Upper lobe of left lung (tissue), 6 donors: ENCODE measurements at regions not wholly inside any gene's neighbourhood (a gene's known extent, or its start where the extent isn't known, plus 50 kb on each side); places are given as distances from the start of the nearest gene placed in this dataset.

Experiments
- ATAC-seq, 2 donors: fragments of 200-7000 bp; cut with Tn5 transposase; one replicate each; pipeline ENCODE4 v1.9.1; 2022; ENCODE audit warnings: mild to moderate bottlenecking in 2 of 2, moderate library complexity in 2 of 2; ENCODE audit not compliant: low FRiP score in 2 of 2
- DNase-seq, 2 donors: peaks; one replicate each; pipeline ENCODE4 v3.0.0-alpha.2; 2019 to 2020
- H3K27ac ChIP-seq, 4 donors: fragments of 200-600 bp; sonication (generic); one replicate each; pipeline ENCODE4 v1.5.1; 2016 to 2019
- H3K27me3 ChIP-seq, 4 donors: fragments of 200-600 bp; sonication (generic); one replicate each; pipeline ENCODE4 v1.5.1; 2017 to 2019
- H3K36me3 ChIP-seq, 4 donors: fragments of 200-600 bp; sonication (generic); one replicate each; pipeline ENCODE4 v1.5.1; 2016 to 2019
- H3K4me1 ChIP-seq, 4 donors: fragments of 200-600 bp; sonication (generic); one replicate each; pipeline ENCODE4 v1.5.1; 2018 to 2019
- H3K4me3 ChIP-seq, 4 donors: fragments of 200-600 bp; sonication (generic); one replicate each; pipeline ENCODE4 v1.5.1; 2017 to 2019; ENCODE audit warnings: mild to moderate bottlenecking in 2 of 4, moderate library complexity in 1 of 4
- H3K9me3 ChIP-seq, 4 donors: fragments of 200-600 bp; sonication (generic); one replicate each; pipeline ENCODE4 v1.5.1; 2018 to 2019
- EP300 ChIP-seq, 4 donors: sonication (generic); formaldehyde crosslinking; IDR thresholded peaks; one replicate each; pipeline ENCODE4 v1.5.1; 2017; ENCODE audit warnings: antibody characterized with exemption in 4 of 4, control low read depth in 2 of 4
- POLR2A ChIP-seq, 4 donors: fragments of 450-650 bp; IDR thresholded peaks; one replicate each; pipeline ENCODE4 v1.5.1; 2016 to 2017; ENCODE audit warnings: antibody characterized with exemption in 4 of 4, mild to moderate bottlenecking in 2 of 4
- POLR2AphosphoS5 ChIP-seq, 2 donors: sonication (generic); formaldehyde crosslinking; IDR thresholded peaks; one replicate each; pipeline ENCODE4 v1.5.1; 2017; ENCODE audit warnings: antibody characterized with exemption in 2 of 2
- WGBS, 2 donors: methylation state at CpG; one replicate each; pipeline ENCODE4 v1.1.5; 2017 to 2018; 5-methylcytosine and 5-hydroxymethylcytosine counted together
- TF ChIP-seq, protein P1 (sequence below), 6 experiments: fragments of 450-650 bp in 4 of 6; fragments of 200-600 bp in 2 of 6; sonication (generic) in 2 of 6; IDR thresholded peaks; one replicate each; pipeline ENCODE4 v1.5.1; 2016 to 2019; ENCODE audit warnings: antibody characterized with exemption in 6 of 6
- donor health status: DM: no; HTN: no; CAD: no; lungs with moderate emphysema.
- donor health status: DM: no; HTN: yes; CAD: no; lungs with severe emphysema.

DNA sequence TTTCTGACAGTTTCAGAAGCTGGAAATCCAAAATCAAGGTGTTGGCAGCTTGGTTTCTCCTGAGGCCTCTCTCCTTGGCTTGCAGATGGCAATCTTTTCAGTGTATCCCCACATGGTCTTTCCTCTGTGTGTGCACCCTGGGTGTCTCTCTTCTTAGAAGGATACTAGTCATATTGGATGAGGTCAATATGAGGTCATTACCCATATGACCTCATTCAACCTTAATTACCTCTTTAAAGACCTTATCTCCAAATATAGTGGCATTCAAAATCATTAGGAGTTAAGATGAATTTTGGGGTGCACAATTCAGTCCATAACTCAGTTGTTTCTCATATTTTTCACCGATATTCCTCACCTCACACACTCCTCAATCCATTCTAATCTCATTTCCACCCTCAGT, 92.4 kb upstream of the TGM3 start:
- Histone ChIP-seq H3K36me3 (no peaks in the 10 kb centered on the region), H3K27ac (no peak overlapping the region), H3K27me3 (peaks cover 0 to 9% (median 3%) of the 10 kb centered on the region in 4 donors), H3K9me3 (no peaks in the 10 kb centered on the region), H3K4me3 (no peak overlapping the region), H3K4me1 (peaks cover 11 to 16% (median 12%) of the 10 kb centered on the region in 4 donors)
- ATAC-seq (no peak), DNase-seq (no peak)
- no peak for TF ChIP-seq POLR2AphosphoS5 (IDR thresholded peaks at IDR 0.05)
- TF ChIP-seq POLR2A (IDR thresholded peaks at IDR 0.05): no peak
- TF ChIP-seq EP300 (IDR thresholded peaks at IDR 0.05): no peak
- TF ChIP-seq, protein P1, sequence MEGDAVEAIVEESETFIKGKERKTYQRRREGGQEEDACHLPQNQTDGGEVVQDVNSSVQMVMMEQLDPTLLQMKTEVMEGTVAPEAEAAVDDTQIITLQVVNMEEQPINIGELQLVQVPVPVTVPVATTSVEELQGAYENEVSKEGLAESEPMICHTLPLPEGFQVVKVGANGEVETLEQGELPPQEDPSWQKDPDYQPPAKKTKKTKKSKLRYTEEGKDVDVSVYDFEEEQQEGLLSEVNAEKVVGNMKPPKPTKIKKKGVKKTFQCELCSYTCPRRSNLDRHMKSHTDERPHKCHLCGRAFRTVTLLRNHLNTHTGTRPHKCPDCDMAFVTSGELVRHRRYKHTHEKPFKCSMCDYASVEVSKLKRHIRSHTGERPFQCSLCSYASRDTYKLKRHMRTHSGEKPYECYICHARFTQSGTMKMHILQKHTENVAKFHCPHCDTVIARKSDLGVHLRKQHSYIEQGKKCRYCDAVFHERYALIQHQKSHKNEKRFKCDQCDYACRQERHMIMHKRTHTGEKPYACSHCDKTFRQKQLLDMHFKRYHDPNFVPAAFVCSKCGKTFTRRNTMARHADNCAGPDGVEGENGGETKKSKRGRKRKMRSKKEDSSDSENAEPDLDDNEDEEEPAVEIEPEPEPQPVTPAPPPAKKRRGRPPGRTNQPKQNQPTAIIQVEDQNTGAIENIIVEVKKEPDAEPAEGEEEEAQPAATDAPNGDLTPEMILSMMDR (IDR thresholded peaks at IDR 0.05): no peak
- 93 to 100% methylated on average over 1 of the region's 1 CpG for WGBS, 2 donors

DNA sequence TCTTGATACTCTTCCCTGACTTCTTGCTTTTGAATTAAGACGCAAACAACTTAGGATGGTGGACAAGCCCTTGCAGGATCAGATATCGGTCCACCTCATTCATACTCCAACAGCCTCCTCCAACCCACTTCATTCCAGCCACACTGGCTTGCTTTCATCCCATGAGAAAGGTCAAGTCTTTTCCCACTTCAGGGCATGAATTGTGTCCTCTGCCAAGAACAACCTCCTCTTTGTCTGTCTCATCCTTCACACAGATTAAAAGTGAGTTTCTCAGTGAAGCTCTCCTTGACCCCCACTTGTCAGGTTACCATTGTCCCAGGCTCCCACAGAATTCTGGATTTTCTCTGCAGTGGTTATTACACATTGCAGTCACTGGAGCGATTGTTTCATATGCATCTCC, 91.8 kb upstream of the TGM3 start:
- no peak for ATAC-seq
- H3K27me3 ChIP-seq: peaks cover 0 to 9% (median 3%) of the 10 kb centered on the region in 4 donors
- peaks cover 11 to 16% (median 12%) of the 10 kb centered on the region in 4 donors for H3K4me1 ChIP-seq
- TF ChIP-seq POLR2A (IDR thresholded peaks at IDR 0.05): no peak
- no peak for TF ChIP-seq POLR2AphosphoS5 (IDR thresholded peaks at IDR 0.05)
- TF ChIP-seq, protein P1 (IDR thresholded peaks at IDR 0.05): no peak
- TF ChIP-seq EP300 (IDR thresholded peaks at IDR 0.05): no peak
- 81 to 84% methylated on average over 3 of the region's 3 CpGs for WGBS, 2 donors
- no peak overlapping the region for H3K4me3 ChIP-seq
- DNase-seq: no peak
- H3K27ac ChIP-seq: no peak overlapping the region
- no peaks in the 10 kb centered on the region for H3K36me3 ChIP-seq
- no peaks in the 10 kb centered on the region for H3K9me3 ChIP-seq

DNA sequence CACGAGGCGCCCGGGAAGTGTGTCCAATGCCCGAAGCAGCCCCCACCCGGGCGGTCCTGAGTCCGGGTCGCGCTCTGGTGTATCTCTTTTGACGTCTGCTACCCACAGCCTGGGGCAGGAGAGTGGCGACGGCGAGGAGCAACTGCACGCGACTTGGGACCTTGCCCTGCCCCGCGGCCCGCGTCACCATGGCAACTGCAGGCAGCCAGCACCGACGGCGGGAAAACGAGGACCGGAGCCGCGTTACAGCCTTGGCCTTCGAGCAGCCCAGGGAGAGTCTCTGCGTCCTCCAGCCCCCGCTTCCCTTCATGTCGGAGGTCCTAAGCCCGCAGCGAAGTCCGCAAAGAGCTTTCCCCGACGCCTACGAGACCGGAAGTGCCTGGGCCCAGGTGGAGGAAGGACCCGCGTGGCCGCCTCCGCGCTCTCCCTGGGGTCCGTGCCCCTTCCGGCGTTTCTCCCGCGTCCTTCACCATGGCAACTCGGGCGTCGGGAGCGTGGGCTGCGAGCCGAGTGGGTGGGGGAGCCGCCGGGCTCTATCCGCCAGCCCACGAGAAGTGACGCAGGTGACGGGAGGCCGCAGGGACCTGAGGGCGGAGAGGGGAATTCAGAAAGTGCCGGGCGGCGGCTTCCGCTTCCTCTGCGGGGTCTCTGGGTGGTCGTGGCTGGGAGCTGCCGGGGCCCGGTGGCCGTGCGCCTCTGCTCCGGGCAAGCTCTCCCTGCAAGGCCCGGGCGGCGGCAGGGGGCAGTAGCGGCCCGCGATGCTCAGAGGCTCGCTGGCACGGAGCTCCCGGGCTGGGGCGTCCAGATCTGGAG, 88.6 kb upstream of the TGM3 start:
- no peaks in the 10 kb centered on the region for H3K36me3 ChIP-seq
- H3K27ac ChIP-seq: no peak overlapping the region
- ATAC-seq (peak; percentile 79 to 92), DNase-seq (peak; percentile 85 to 96)
- peak overlapping the region; percentile 39 to 56 (median 48) for H3K4me3 ChIP-seq
- H3K9me3 ChIP-seq: no peaks in the 10 kb centered on the region
- peaks cover 11 to 16% (median 12%) of the 10 kb centered on the region in 4 donors for H3K4me1 ChIP-seq
- 3 to 22% methylated on average over 4 to 75 of the region's 82 CpGs for WGBS, 2 donors
- TF ChIP-seq EP300 (IDR thresholded peaks at IDR 0.05) (no peak), POLR2A (IDR thresholded peaks at IDR 0.05) (no peak), POLR2AphosphoS5 (IDR thresholded peaks at IDR 0.05) (no peak)
- TF ChIP-seq, protein P1 (IDR thresholded peaks at IDR 0.05): peak; percentile 44 to 90 (median 84)
- H3K27me3 ChIP-seq: peaks cover 0 to 9% (median 3%) of the 10 kb centered on the region in 4 donors

DNA sequence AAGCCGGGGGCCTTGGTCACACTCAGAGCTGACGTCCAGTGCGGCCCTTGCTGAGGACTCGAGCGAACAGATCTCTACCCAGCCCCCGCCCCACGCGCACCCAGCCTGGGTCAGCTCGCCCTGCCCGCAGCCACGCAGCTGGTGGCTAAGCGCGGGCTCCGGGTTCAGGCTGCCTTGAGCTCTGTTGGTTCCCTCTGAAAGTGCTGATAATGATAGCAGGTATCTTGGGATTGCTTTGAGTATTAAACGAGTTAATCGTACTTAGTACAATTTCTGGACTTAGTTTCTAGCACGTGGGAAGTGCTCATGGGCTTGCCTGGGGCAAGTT, 88.1 kb upstream of the TGM3 start:
- TF ChIP-seq, protein P1 (IDR thresholded peaks at IDR 0.05): no peak
- TF ChIP-seq POLR2AphosphoS5 (IDR thresholded peaks at IDR 0.05) (no peak), EP300 (IDR thresholded peaks at IDR 0.05) (no peak), POLR2A (IDR thresholded peaks at IDR 0.05) (no peak)
- Histone ChIP-seq H3K36me3 (no peaks in the 10 kb centered on the region), H3K27me3 (peaks cover 0 to 9% (median 3%) of the 10 kb centered on the region in 4 donors), H3K4me3 (peak overlapping the region; percentile 39 to 56 (median 48)), H3K27ac (no peak overlapping the region), H3K9me3 (no peaks in the 10 kb centered on the region), H3K4me1 (peaks cover 11 to 16% (median 12%) of the 10 kb centered on the region in 4 donors)
- WGBS, 2 donors: 8 to 17% methylated on average over 3 to 15 of the region's 17 CpGs
- ATAC-seq (no peak), DNase-seq (no peak)
